Left kidney (tissue), 1 donor: ENCODE measurements at regions not wholly inside any gene's neighbourhood (a gene's known extent, or its start where the extent isn't known, plus 50 kb on each side); places are given as distances from the start of the nearest gene placed in this dataset.

ENCODE experiments used
- DNase-seq: peaks from one replicate; pipeline ENCODE4 v3.0.0-alpha.2; 2013

GRCh38 chr5:158553195-158553961, 546.3 kb downstream of the EBF1 start:
- no peak for DNase-seq

- no peak for DNase-seq
Measured at GRCh38 chr5:158552241-158552640, 547.5 kb downstream of the EBF1 start.

- DNase-seq = no peak
Measured at GRCh38 chr5:158549311-158549710, 550.4 kb downstream of the EBF1 start.

- no peak for DNase-seq
Measured at GRCh38 chr5:158546748-158547147, 553.0 kb downstream of the EBF1 start.

GRCh38 chr5:158545949-158546530, 553.7 kb downstream of the EBF1 start:
- DNase-seq = no peak

- no peak for DNase-seq
Measured at GRCh38 chr5:158544388-158545339, 555.1 kb downstream of the EBF1 start.

- DNase-seq = no peak
Measured at GRCh38 chr5:158543539-158544387, 556.0 kb downstream of the EBF1 start.

- DNase-seq = no peak
Measured at GRCh38 chr5:158541536-158542297, 558.0 kb downstream of the EBF1 start.

- no peak for DNase-seq
Measured at GRCh38 chr5:158538506-158539074, 561.1 kb downstream of the EBF1 start.

GRCh38 chr5:158537366-158537765, 562.4 kb downstream of the EBF1 start:
- no peak for DNase-seq

GRCh38 chr5:158534203-158534602, 565.5 kb downstream of the EBF1 start:
- no peak for DNase-seq

- no peak for DNase-seq
Measured at GRCh38 chr5:158532739-158533138, 567.0 kb downstream of the EBF1 start.

GRCh38 chr5:158531860-158532259, 567.9 kb downstream of the EBF1 start:
- DNase-seq = no peak

GRCh38 chr5:158530115-158530514, 569.6 kb downstream of the EBF1 start:
- no peak for DNase-seq

GRCh38 chr5:158529454-158529853, 570.3 kb downstream of the EBF1 start:
- no peak for DNase-seq

- DNase-seq = no peak
Measured at GRCh38 chr5:158525663-158526062, 574.1 kb downstream of the EBF1 start.

GRCh38 chr5:158524070-158524469, 575.6 kb downstream of the EBF1 start:
- no peak for DNase-seq

- DNase-seq = no peak
Measured at GRCh38 chr5:158522776-158523175, 576.9 kb downstream of the EBF1 start.

- DNase-seq = no peak
Measured at GRCh38 chr5:158521995-158522394, 577.7 kb downstream of the EBF1 start.

- no peak for DNase-seq
Measured at GRCh38 chr5:158519433-158520021, 580.2 kb downstream of the EBF1 start.
